Renal pelvis (tissue), 1 donor: ENCODE measurements at regions not wholly inside any gene's neighbourhood (a gene's known extent, or its start where the extent isn't known, plus 50 kb on each side); places are given as distances from the start of the nearest gene placed in this dataset.
"Not testable (repeated sequence)": the region's sequence is repeated elsewhere in the genome, so short reads cannot be mapped to it uniquely, and the experiment has no call there.

Experiments used
- DNase-seq: peaks from one replicate; pipeline ENCODE4 v3.0.0-alpha.2; 2013

DNA sequence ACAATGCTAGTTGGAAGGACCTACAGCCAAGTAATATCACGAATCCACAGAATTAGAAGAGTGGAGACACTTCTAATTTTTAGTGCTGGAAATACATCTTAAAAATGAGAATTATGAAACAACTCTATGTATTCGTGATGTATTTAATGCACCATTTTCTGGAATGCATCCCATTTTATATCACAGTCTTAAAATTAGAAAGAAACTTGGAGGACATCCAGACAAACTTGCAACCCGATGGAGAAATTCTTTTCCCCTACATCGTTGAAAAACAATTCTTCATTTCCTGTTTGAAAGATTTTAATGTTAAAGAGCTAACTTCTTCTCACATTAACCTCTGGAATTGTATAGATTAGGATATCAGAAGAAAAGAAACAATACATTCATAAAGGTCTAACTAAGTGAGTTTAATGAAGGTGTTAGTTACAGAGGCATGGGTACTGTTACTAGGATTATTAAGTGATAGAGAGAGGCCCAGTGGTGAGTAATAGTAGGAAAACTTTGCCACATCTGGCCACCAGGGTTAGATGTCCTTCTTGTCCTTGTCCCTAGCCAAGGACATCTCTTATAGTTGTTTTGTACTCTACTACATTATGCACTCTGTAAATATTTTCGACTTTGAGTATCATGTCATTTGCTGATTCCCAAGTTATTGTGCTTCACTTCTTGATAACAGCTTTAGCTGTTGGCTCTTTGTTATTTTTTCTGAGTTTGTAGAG, 502.4 kb upstream of the PTCHD4 start:
- no peak for DNase-seq

DNA sequence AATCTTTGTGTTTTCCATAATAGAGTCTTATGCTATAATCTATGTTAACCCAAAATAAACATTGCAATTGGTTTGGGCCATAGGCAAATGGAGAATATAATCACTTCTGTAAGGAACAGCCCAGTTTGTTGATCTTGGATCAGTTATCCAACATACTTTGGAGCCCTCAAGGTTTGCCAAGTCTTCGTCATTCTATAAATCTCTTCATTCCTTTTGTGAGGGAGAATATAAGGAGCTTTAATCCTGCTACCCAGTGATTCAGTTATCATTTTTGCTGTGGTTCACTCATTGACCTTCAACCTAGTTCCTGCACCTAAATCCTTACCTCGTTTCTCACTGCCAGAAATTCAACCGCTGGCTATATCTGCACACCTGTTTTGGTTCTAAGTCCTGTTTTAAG, 500.3 kb upstream of the PTCHD4 start:
- no peak for DNase-seq

DNA sequence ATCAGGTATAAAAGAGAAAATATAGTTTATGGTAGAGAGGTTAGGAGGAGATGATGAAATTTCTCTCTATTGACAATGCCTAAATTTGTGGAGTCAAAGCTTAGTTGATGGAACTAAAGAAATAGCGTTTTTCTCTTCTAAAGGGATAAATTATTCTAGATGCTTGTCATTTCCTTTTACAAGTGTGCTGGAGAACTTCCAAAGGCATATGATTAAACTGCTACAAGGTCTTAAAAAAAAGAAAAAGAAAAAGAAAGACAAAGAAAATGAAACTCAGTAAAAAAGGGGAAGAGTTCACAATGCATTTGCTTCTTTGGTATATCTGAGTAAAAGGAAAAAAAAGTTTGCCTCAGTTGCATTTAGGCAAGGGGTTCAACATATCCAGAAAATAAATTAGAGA, 499.8 kb upstream of the PTCHD4 start:
- DNase-seq: no peak

DNA sequence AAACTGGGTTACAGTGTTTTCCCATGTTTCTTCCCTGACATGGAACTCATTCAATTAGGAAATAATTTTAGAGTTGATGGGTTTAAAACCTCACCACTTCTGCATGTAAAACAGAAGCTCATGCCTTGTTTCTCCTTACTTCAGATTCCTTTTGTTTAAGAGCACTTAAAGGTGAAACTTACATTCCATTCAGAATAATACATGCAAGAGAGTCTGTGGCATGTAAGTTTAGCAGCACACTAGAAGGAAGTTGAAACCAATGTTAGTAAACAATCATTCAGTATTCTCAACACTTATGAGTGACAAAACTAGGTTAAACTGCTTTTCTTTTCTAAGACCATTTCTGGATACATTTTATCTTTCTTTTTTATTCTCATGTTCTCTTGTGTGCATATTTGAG, 495.6 kb upstream of the PTCHD4 start:
- no peak for DNase-seq

DNA sequence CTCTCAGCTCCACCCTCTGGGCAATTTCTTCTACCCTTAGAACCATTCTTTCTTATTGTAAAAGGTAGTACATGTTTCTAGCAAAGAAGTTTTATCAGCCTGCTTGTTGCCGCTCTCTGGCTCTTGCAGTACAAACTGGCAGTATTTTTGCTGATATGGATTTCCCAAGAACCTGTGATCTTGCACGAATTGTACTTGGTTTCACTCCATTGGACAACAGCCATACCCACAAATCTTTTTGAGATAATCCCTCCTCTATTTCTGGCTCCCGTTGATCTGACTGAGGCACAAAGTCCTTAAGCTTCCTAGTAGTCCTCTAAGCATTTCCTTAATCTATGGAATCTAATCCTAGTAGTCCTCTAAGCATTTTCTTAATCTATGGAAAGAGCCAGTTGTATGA, 487.0 kb upstream of the PTCHD4 start:
- DNase-seq: no peak

DNA sequence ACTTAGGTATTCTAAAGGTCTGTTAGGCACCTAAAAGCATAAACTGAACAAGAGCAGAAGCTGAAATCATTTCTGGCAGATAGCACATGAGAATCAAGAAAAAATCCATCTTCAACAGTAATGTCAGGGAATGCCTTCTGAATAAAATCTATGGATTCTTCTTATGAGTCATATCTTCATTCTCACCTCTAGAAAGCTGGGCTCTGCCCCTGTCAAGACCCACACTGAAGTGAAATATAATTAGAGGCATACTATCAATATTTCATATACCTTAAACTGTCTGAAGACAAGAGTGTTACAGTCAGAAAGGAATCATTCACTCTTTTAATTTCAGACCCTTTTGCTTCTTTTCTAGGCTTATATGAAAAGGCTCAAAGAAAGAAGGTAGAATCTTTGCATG, 485.8 kb upstream of the PTCHD4 start:
- no peak for DNase-seq

DNA sequence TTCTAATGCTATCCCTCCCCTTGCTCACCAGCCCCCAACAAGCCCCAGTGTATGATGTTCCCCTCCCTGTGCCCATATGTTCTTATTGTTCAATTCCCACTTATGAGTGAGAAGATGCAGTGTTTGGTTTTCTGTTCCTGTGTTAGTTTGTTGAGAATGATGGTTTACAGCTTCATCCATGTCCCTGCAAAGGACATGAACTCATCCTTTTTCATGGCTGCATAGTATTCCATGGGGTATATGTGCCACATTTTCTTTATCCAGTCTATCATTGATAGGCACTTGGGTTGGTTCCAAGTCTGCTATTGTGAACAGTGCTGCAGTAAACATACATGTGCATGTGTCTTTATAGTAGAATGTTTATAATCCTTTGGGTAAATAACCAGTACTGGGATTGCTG, 480.2 kb upstream of the PTCHD4 start:
- not testable (repeated sequence) for DNase-seq

DNA sequence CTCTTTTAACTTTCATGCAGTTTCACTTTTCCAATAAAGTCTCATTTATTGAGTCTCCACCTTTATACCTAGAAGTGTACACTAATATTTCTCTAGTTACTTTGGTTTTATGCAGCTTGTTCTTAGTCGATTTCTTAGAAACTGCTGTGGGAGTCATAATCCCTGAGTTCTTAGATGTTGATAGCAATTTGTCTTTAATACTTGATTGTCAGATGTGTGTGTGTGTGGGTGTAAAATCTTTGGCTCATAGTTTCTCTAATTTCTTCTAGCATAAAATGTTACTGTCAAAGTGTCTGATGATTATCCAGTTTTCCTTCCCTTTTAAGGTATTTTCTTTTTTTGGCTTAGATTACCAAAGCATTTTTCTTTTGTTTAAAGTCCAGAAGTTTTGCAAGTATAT, 473.8 kb upstream of the PTCHD4 start:
- no peak for DNase-seq

DNA sequence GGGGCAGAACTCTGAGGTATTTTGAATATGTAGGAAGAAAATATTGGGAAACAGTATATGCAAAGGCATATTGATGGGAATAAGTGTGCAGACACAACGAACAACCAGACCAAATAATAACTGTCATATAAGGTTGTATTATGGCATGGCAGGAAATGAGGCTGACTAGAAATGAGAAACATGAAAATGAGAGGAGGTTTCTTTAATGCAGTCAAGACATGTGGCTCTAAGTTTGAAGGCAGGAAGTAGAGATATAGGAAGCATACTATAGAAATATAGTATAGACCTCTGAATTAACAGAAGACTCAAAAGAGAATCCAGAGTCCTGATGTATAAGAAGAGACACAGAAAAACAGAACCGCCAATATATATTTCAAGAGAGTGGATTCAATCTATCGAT, 459.7 kb upstream of the PTCHD4 start:
- DNase-seq: no peak

DNA sequence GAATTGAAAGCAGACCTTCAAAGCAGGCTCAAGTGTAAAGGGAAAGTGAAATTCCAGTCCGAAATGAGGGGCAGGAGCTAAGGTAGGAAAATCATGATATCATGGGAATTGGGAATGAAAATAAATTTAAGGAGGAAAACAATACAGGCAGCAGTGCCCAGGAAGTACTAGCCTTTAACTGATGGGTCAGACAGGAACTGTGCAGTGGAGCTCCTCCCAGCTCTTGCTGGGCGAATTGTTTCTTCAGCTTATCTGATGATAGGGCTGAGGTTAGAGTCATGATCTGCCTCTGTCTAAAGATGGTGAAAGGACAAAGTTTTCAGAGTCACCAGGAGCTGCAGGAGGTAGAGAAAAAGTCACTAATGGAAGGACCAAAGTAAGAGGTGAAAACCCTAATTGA, 457.9 kb upstream of the PTCHD4 start:
- DNase-seq: no peak

DNA sequence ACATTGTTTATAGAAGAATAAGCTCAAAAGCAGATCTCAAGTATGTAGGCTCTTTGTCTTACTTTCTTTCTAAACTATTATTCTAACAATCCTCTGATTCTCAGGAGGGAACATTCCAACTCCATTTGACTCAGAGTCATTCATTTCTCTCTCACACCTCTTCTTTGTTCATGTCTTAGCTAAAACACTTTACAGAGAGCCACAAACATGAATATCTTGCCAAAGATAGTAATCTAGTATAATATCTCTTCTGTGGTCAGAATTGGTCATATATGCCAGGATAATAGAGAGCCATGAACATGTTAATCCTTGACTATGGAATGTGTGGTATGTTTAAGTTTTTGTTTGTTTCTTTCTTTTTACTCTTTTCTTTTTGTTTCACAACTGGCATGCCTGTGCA, 456.0 kb upstream of the PTCHD4 start:
- no peak for DNase-seq

DNA sequence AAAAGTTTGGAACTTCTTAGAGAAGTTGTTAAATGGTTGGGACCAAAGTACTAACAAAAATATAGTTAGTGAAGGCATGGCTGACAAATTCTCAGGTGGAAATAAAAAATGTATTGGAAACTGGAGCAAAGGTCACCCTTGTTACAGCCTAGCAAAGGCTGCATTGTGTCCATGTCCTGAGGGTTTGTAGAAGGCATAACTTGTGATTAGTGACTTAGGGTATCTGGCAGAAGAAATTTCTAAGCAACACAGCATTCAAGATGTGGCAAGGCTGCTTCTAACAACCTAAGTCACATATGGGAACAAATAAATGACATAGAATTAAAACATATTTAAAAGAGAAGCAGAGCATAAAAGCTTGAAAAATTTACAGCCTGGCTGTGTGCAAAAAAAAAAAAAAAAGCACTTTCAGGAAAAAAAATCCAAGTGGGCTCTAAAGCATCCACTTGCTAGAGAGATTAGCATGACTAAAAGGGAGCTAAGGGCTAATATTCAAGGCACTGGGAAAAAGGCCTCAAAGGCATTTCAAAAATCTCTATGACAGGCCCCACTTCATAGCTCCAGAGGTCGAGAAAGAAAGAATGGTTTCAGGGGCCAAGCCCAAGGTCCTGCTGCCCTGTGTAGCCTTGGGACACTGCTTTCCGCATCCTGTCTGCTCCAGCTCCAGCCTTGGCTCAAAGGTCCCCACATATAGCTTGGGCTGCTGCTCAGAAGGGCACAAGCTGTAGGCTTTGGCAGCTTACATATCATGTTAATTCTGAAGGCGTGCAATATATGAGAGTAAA, 453.2 kb upstream of the PTCHD4 start:
- no peak for DNase-seq

DNA sequence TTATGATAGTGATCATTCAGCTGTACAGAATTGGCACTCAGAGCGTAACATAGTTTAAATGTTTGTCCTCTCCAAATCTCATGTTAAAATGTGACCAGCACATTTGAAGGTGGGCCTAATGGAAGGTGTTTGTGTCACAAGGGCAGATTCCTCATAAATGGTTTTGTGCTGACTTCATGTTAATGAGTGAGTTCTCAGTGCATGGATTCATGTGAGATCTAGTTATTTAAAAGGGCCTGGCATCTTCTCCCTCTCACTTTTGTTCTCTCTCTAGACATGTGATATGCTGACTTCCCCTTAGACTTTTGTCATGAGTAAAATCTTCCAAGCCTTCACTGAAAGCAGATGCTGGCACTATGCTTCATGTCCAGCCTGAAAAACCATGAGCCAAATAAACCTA, 452.4 kb upstream of the PTCHD4 start:
- no peak for DNase-seq

DNA sequence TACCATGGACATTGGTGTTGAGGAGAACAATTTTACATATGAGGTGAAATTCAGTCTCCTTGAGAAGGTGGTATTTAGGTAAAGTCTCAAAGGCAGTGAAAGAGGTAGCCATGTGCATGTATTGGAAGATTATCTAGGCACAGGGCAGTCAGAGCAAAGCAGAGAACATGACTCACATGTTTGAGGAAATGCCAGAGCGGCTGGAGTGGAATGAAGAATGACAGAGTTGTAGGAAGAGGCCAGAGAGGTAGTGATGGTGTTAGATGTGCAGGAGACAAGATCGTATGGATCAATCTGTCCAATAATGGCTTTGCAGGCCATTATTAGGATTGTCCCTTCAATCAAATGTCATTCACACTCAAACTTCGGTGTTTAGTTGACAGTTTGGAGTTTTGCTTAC, 449.4 kb upstream of the PTCHD4 start:
- DNase-seq: no peak

DNA sequence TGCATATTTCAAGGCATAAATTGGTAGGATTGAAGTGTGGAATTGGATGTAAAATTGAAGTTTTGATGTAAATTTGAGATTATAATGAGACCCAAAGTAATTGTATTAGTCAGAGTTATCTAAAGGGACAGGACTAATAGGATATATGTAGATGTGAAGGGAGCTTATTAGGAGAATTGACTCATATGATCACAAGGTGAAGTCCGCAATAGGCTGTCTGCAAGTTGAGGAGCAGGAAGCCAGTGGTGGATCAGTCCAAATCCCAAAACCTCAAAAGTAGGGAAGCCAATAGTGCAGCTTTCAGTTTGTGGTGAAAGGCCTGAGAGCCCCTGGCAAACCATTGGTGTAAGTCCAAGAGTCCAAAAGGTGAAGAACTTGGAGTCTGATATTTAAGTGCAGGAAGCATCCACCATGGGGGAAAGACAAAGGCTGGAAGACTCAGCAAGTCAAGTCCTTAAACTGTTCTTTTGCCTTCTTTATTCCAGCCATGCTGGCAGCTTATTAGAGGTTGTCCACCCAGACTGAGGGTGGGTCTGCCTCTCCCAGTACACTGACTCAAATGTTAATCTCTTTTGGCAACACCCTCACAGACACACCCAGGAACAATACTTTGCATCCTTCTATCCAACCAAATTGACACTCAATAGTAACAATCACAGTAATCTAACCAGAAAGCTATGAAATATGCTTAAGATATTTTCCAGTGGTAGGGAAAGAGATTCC, 442.6 kb upstream of the PTCHD4 start:
- DNase-seq: no peak

DNA sequence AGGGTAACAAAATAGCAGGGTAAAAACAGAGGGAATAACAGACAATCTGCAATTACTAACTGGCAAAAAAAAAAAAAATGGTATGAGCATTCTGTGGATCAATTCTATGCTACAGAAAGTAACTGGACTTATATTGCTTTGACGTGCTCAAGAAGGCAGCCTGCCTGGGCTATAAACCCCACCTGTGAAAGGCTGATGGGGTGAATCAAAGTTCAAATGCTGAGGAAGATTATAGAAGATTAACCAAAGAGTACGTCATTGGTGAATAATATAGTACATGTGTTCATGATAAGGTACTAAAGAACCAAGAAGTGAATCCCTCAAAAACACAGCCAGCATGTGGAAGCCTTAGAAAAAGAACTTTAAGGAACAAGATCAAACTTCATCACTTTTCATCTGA, 441.9 kb upstream of the PTCHD4 start:
- DNase-seq: no peak

DNA sequence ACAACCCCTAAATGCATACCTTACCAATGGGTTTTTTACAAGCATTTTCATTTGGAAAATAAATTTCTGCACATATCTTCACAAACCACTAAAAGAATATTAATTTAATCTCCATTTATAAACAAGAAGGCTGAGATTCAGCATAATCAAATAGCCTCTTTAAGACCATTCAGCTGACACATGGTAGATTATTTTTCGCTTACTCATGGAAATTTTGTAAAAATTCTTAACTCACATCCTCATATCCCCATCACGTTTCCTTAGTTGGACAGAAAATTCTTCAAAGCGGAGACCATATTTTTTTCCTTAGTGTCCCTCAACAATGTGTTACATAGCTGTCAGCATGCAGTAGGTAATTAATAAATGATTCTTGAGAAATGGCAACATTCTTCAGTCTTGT, 439.6 kb upstream of the PTCHD4 start:
- no peak for DNase-seq

DNA sequence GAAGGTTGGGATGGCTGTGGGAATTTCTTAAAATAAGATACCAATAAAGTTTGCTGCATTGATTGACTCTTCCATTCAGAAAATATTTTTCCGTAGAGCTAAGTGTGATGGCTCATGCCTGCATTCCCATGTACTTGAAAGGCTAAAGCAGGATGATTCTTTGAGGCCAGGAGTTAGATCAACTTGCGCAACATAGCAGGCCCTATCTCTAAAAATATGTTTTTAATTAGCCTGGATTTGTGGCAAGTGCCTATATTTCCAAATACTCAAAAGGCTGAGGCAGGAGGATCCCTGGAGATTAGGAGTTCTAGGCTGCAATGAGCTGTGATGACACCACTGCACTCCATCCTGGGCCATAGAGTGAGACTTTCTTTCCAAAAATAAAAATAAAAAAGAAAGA, 431.2 kb upstream of the PTCHD4 start:
- no peak for DNase-seq

DNA sequence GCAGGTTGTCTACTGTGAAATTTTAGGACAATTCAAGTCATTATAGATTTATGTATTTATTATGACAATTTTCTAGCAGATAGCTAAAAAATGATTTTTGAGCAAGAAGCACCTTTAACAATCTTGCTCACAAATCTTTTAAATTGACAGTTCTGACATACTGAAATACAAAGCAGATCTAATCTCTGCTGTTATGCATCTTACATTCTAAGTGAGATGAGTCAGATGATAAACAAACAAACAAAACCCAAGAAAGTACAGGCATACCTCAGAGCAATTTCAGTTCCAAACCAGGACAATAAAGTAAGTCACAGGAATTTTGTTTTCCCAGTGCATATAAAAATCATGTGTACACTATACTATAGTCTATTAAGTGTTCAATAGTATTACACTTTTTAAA, 430.7 kb upstream of the PTCHD4 start:
- DNase-seq: no peak

DNA sequence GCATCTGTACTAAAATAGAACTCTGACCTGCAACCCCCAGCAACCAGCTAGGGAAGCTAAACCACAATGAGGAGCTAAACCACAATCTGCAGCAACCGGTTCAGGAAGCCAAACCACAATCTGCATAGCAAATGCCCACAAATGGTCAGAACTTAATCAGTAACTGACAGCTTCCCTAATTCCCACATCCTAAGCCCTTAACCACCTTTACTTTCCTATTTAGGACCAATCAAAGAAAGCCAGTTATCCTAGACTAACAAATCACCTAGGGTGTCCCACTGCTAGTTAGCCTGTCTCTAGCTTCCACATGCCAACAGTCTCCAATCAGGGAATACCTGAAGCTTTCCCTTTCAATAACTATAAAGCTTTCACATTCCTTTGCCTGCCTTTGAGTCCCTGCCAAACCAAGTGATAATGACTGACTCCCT, 424.6 kb upstream of the PTCHD4 start:
- DNase-seq: no peak

DNA sequence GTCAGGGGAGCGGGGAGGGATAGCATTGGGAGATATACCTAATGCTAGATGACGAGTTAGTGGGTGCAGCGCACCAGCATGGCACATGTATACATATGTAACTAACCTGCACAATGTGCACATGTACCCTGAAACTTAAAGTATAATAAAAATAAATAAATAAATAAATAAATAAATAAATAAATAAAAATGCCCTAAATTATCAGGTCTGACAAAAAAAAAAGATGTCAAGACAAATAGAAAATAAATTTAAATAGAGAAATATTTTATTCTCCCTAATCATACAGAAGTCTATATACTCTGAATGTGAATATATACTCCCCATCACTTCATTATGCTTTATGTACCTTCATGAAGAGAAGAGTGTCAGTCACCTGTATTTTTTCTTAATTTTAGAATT, 420.0 kb upstream of the PTCHD4 start:
- not testable (repeated sequence) for DNase-seq

DNA sequence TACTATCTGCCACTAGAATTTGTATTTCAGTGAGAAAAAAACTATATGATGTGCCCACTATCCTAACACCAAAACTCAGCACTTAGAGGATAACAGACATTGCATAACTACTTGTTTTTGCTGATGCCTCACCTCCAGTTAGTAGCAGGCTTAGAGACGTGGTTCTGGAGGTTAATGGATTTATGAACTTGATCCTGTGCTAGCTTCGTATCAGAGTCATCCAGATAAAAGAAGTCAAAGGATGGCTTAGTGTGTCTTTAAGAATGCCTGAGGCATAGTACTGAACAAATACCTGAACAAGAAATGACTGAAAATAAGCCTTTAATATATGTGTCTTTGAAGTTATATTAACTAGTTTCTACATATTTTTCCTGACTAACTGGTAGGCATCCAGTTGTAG, 414.9 kb upstream of the PTCHD4 start:
- DNase-seq: no peak

DNA sequence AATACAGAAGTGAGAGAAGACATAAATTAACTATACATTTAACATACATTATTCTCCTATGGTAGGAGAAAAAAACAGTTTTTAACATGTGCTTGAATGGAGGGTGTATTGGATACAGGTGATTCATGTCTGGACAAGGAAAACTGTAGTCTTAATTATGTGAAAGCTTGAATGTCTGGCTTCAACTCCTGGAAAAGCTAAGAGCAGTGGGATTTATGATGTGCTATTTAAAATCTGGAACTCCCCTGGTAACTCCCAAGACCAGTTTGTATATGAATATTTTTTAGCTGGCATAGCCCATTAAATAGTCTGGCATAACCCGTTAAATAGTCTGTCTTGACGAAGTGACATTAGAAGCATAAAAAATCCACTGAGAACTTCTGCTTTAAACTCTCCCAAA, 410.0 kb upstream of the PTCHD4 start:
- no peak for DNase-seq
